Osteoblast (primary cell): ENCODE measurements at regions not wholly inside any gene's neighbourhood (a gene's known extent, or its start where the extent isn't known, plus 50 kb on each side); places are given as distances from the start of the nearest gene placed in this dataset.

ENCODE experiments used
- DNase-seq: peaks from one replicate; pipeline ENCODE4 v3.0.0; 2011; ENCODE audit warnings: low spot score, mixed read lengths; ENCODE audit not compliant: insufficient read length; ENCODE audit errors: missing footprints
- H2AFZ ChIP-seq: 2 replicates; pipeline ENCODE4 v1.6.0; 2011; ENCODE audit warnings: mild to moderate bottlenecking, low read length
- H3K27ac ChIP-seq: 2 replicates; pipeline ENCODE4 v1.5.1; 2011; ENCODE audit warnings: mild to moderate bottlenecking, low read depth, low read length, moderate library complexity
- H3K27me3 ChIP-seq: 2 replicates; pipeline ENCODE4 v1.6.0; 2012; ENCODE audit warnings: mild to moderate bottlenecking, control low read depth, inconsistent platforms, low read length, moderate library complexity; ENCODE audit not compliant: insufficient read depth
- H3K36me3 ChIP-seq: 2 replicates; pipeline ENCODE4 v1.5.1; 2011; ENCODE audit warnings: mild to moderate bottlenecking, low read length, control low read depth, moderate library complexity; ENCODE audit not compliant: insufficient read depth
- H3K4me1 ChIP-seq: 2 replicates; pipeline ENCODE4 v1.5.1; 2011; ENCODE audit warnings: mild to moderate bottlenecking, low read length, control low read depth, moderate library complexity; ENCODE audit not compliant: insufficient read depth
- H3K4me2 ChIP-seq: 2 replicates; pipeline ENCODE4 v1.6.0; 2011; ENCODE audit warnings: mild to moderate bottlenecking, low read length; ENCODE audit not compliant: insufficient read depth
- H3K4me3 ChIP-seq: fragments of 200-600 bp; sonication (generic); 3 replicates; pipeline ENCODE4 v1.5.1; 2012; ENCODE audit warnings: mild to moderate bottlenecking, low read length, inconsistent platforms; ENCODE audit not compliant: insufficient read depth
- H3K79me2 ChIP-seq: 2 replicates; pipeline ENCODE4 v1.6.0; 2012; ENCODE audit warnings: mild to moderate bottlenecking, low read length, control low read depth, inconsistent platforms; ENCODE audit not compliant: insufficient read depth
- H3K9me3 ChIP-seq: 2 replicates; pipeline ENCODE4 v1.5.1; 2011; ENCODE audit warnings: low read depth, low read length, control low read depth
- H4K20me1 ChIP-seq: 2 replicates; pipeline ENCODE4 v1.6.0; 2012; ENCODE audit warnings: mild to moderate bottlenecking, low read length, control low read depth; ENCODE audit not compliant: insufficient read depth
- TF ChIP-seq, protein P1 (sequence below): IDR thresholded peaks from 2 replicates; pipeline ENCODE4 v1.5.1; 2011; ENCODE audit warnings: mild to moderate bottlenecking, low read depth, low read length, moderate library complexity; ENCODE audit errors: extremely low read depth

DNA sequence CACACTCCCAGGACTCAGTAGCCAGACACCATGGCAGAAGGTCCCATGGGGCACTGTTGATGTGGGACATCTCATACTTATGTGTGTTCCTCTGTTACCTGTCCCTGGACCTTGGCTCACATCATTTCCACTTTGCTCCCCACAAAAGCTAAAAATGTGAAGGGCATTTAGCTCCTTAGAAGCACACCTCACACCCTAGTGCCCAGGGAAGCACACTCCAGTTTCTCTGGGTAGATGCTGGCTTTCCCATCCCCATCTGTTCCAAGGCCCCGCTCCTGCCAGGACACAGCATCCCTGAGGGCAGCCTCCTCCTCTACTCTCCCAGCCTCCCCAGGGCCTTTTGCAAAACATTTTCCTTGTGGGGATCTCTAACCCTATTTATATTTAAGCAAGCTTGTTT is 572.4 kb upstream of the MGMT start:
- H3K36me3 ChIP-seq = no peaks in the 10 kb centered on the region
- H3K9me3 ChIP-seq = peaks cover 3% of the 10 kb centered on the region
- no peak overlapping the region for H3K4me2 ChIP-seq
- H3K79me2 ChIP-seq = no peaks in the 10 kb centered on the region
- no peak overlapping the region for H3K4me3 ChIP-seq
- no peaks in the 10 kb centered on the region for H3K4me1 ChIP-seq
- no peak overlapping the region for H2AFZ ChIP-seq
- no peaks in the 10 kb centered on the region for H3K27me3 ChIP-seq
- no peaks in the 10 kb centered on the region for H4K20me1 ChIP-seq
- TF ChIP-seq, protein P1, sequence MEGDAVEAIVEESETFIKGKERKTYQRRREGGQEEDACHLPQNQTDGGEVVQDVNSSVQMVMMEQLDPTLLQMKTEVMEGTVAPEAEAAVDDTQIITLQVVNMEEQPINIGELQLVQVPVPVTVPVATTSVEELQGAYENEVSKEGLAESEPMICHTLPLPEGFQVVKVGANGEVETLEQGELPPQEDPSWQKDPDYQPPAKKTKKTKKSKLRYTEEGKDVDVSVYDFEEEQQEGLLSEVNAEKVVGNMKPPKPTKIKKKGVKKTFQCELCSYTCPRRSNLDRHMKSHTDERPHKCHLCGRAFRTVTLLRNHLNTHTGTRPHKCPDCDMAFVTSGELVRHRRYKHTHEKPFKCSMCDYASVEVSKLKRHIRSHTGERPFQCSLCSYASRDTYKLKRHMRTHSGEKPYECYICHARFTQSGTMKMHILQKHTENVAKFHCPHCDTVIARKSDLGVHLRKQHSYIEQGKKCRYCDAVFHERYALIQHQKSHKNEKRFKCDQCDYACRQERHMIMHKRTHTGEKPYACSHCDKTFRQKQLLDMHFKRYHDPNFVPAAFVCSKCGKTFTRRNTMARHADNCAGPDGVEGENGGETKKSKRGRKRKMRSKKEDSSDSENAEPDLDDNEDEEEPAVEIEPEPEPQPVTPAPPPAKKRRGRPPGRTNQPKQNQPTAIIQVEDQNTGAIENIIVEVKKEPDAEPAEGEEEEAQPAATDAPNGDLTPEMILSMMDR = no peak
- DNase-seq = no peak
- no peak overlapping the region for H3K27ac ChIP-seq

DNA sequence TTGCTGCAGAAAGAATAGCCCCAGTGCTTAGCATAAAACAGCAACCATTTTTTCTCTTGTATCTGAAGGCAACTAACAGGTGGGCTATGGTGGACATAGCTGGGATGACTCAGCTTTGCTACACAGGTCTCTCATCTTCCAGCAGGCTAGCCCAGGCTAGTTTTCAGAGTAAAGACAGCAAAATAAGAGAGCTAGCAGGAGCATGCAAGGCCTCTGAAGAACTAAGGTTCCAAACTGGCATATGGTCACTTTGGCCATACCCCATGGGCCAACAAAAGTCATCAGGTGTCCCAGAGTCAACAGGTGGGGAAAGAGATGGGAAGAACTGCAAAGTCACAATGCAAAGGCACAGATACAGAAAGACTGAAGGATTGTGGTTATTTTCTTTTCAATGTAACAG is 571.6 kb upstream of the MGMT start:
- Histone ChIP-seq H3K79me2 (no peaks in the 10 kb centered on the region), H3K27ac (no peak overlapping the region), H4K20me1 (no peaks in the 10 kb centered on the region), H3K4me3 (no peak overlapping the region), H3K36me3 (no peaks in the 10 kb centered on the region), H3K4me1 (no peaks in the 10 kb centered on the region), H2AFZ (no peak overlapping the region), H3K4me2 (no peak overlapping the region), H3K27me3 (no peaks in the 10 kb centered on the region), H3K9me3 (no peaks in the 10 kb centered on the region)
- DNase-seq = no peak
- TF ChIP-seq, protein P1 = no peak

DNA sequence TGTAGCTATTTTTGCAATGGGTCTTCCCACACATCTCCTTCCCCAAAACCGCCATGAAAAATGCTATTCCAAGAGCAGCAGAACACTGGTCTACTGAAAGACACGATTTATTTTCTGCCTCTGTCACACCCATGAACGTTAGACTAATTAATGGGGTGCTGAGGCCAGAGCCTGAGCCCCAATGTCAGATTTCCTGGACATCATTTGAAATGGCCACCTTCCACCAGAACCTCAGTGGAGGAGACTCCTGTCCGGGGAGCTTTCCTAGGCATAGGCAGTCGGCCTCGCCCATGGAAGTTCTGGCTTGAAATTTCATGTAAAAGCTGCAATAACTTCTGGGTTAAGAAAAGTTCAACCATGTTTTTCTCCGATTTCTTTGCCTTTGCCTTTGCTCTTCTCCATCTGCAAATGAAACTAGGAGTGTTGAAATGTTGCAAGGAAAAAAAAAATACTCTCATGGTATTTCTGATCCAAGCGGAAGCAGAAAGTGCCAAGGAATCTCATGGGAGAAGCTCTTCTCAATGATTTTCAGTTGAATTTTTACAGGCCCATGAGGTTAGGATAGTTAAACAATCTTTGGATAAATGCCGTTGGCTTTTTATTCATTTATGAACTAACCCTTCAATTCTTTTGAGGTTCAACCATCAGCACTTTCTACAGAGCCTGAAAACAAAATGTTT is 570.8 kb upstream of the MGMT start:
- Histone ChIP-seq H3K27ac (no peak overlapping the region), H2AFZ (no peak overlapping the region), H3K79me2 (no peaks in the 10 kb centered on the region), H3K4me3 (no peak overlapping the region), H3K36me3 (no peaks in the 10 kb centered on the region), H3K4me2 (no peak overlapping the region), H3K9me3 (no peaks in the 10 kb centered on the region), H4K20me1 (no peaks in the 10 kb centered on the region), H3K27me3 (no peaks in the 10 kb centered on the region), H3K4me1 (no peaks in the 10 kb centered on the region)
- no peak for DNase-seq
- TF ChIP-seq, protein P1 = no peak

DNA sequence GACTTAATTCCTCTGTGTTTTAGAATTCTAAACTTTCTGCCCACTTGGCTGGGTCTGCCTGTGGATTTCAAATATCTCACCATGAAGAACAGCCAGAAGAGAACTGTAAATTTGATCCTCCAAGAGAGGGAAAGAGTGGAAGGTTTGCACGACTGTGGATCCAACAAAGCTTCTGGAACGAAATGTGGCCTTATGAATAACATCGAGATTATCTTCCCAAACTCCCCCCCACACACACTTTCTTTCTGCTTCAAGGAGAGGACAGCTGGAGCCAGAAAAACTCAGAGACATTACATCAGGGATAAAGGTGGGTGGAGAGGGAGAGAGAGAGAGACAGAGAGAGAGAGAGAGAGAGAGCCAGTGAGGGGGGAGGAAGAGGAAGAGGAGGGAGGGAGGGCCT is 570.1 kb upstream of the MGMT start:
- no peaks in the 10 kb centered on the region for H3K36me3 ChIP-seq
- H4K20me1 ChIP-seq = no peaks in the 10 kb centered on the region
- TF ChIP-seq, protein P1 = no peak
- no peaks in the 10 kb centered on the region for H3K9me3 ChIP-seq
- DNase-seq = no peak
- H3K4me1 ChIP-seq = no peaks in the 10 kb centered on the region
- no peak overlapping the region for H3K27ac ChIP-seq
- H3K4me3 ChIP-seq = no peak overlapping the region
- no peak overlapping the region for H3K4me2 ChIP-seq
- H3K79me2 ChIP-seq = no peaks in the 10 kb centered on the region
- no peaks in the 10 kb centered on the region for H3K27me3 ChIP-seq
- H2AFZ ChIP-seq = no peak overlapping the region
